ENCODE measurements at regions not wholly inside any gene's neighbourhood (a gene's known extent, or its start where the extent isn't known, plus 50 kb on each side); places are given as distances from the start of the nearest gene placed in this dataset.
"Not testable (repeated sequence)": the region's sequence is repeated elsewhere in the genome, so short reads cannot be mapped to it uniquely, and the experiment has no call there.

- no peak for DNase-seq (ENCODE audit: low spot score)
Observed at GRCh38 chr5:18799482-18800128, 1165.3 kb downstream of the TAF11L14 start.

GRCh38 chr5:18800293-18801025 lies 1166.2 kb downstream of the TAF11L14 start:
- no peak for DNase-seq (ENCODE audit: low spot score)

GRCh38 chr5:18801413-18801812 lies 1167.2 kb downstream of the TAF11L14 start:
- not testable (repeated sequence) for DNase-seq (ENCODE audit: low spot score)

- DNase-seq (ENCODE audit: low spot score) = no peak
Observed at GRCh38 chr5:18802336-18802735, 1168.1 kb downstream of the TAF11L14 start.

GRCh38 chr5:18805376-18805775 lies 1171.1 kb downstream of the TAF11L14 start:
- DNase-seq (ENCODE audit: low spot score) = no peak

GRCh38 chr5:18807256-18808149 lies 1173.2 kb downstream of the TAF11L14 start:
- no peak for DNase-seq (ENCODE audit: low spot score)

- DNase-seq (ENCODE audit: low spot score) = no peak
Observed at GRCh38 chr5:18811661-18812060, 1176.3 kb downstream of the CDH18 start.

GRCh38 chr5:18828351-18828750 lies 1159.6 kb downstream of the CDH18 start:
- DNase-seq (ENCODE audit: low spot score) = no peak

- no peak for DNase-seq (ENCODE audit: low spot score)
Observed at GRCh38 chr5:18829539-18829938, 1158.5 kb downstream of the CDH18 start.

- DNase-seq (ENCODE audit: low spot score) = no peak
Observed at GRCh38 chr5:18850216-18850615, 1137.8 kb downstream of the CDH18 start.

GRCh38 chr5:18872978-18873377 lies 1115.0 kb downstream of the CDH18 start:
- no peak for DNase-seq (ENCODE audit: low spot score)

GRCh38 chr5:18876565-18876964 lies 1111.4 kb downstream of the CDH18 start:
- DNase-seq (ENCODE audit: low spot score) = no peak

GRCh38 chr5:18881615-18882014 lies 1106.4 kb downstream of the CDH18 start:
- no peak for DNase-seq (ENCODE audit: low spot score)

GRCh38 chr5:18882154-18882553 lies 1105.8 kb downstream of the CDH18 start:
- no peak for DNase-seq (ENCODE audit: low spot score)

GRCh38 chr5:18888821-18889220 lies 1099.2 kb downstream of the CDH18 start:
- no peak for DNase-seq (ENCODE audit: low spot score)

GRCh38 chr5:18900644-18901043 lies 1087.4 kb downstream of the CDH18 start:
- no peak for DNase-seq (ENCODE audit: low spot score)

- DNase-seq (ENCODE audit: low spot score) = no peak
Observed at GRCh38 chr5:18920966-18921365, 1067.0 kb downstream of the CDH18 start.

GRCh38 chr5:18932081-18932480 lies 1055.9 kb downstream of the CDH18 start:
- DNase-seq (ENCODE audit: low spot score) = no peak

GRCh38 chr5:18944771-18945170 lies 1043.2 kb downstream of the CDH18 start:
- no peak for DNase-seq (ENCODE audit: low spot score)

- no peak for DNase-seq (ENCODE audit: low spot score)
Observed at GRCh38 chr5:18954239-18954638, 1033.8 kb downstream of the CDH18 start.

- DNase-seq (ENCODE audit: low spot score) = no peak
Observed at GRCh38 chr5:18959535-18959934, 1028.5 kb downstream of the CDH18 start.

GRCh38 chr5:18961234-18961633 lies 1026.8 kb downstream of the CDH18 start:
- no peak for DNase-seq (ENCODE audit: low spot score)

GRCh38 chr5:18965893-18966292 lies 1022.1 kb downstream of the CDH18 start:
- no peak for DNase-seq (ENCODE audit: low spot score)
